Esophagus squamous epithelium (tissue), 4 donors: ENCODE measurements at regions not wholly inside any gene's neighbourhood (a gene's known extent, or its start where the extent isn't known, plus 50 kb on each side); places are given as distances from the start of the nearest gene placed in this dataset.

Source experiments
- CTCF ChIP-seq, 6 experiments: fragments of 450-650 bp in 4 of 6; fragments of 200-600 bp in 2 of 6; sonication (generic) in 2 of 6; IDR thresholded peaks; one replicate each; pipeline ENCODE4 v1.5.1; 2016 to 2019; ENCODE audit warnings: antibody characterized with exemption in 6 of 6, mild to moderate bottlenecking in 4 of 6, moderate library complexity in 4 of 6
- POLR2A ChIP-seq, 4 donors: fragments of 450-650 bp; IDR thresholded peaks; one replicate each; pipeline ENCODE4 v1.6.1; 2017; ENCODE audit warnings: antibody characterized with exemption in 4 of 4, mild to moderate bottlenecking in 4 of 4, moderate library complexity in 3 of 4

DNA sequence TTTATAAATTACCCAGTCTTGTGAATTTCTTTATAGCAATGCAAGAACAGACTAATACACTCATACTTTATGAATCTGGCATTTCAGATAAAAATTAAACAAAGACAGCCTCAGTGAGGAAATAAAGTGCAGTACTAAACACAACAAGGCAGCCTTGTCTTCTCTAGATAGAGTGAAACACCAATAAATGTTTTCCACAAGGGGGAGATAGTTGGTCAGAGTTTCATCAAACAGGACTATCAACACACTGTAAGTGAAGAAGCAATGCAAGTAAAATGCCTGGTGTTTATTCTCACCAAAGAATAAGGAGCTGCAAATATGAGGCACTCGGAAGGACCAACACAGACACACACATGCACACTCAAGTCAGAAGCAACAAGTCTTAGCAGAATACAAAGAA lies 62.8 kb downstream of the FAM9B start:
- TF ChIP-seq CTCF (IDR thresholded peaks at IDR 0.05) (peak in 5 of 6 experiments; percentile 23 to 54 (median 36)), POLR2A (IDR thresholded peaks at IDR 0.05) (no peak)
